Progenitor cell of endocrine pancreas (in vitro differentiated cells): ENCODE measurements at regions not wholly inside any gene's neighbourhood (a gene's known extent, or its start where the extent isn't known, plus 50 kb on each side); places are given as distances from the start of the nearest gene placed in this dataset.

Experiments
- DNase-seq: peaks from one replicate; pipeline ENCODE4 v3.0.0; 2021; ENCODE audit warnings: low spot score; ENCODE audit not compliant: unreplicated experiment
- H3K27ac Mint-ChIP-seq: 2 replicates; pipeline ENCODE4 v1.8.0; 2021; ENCODE audit warnings: mild to moderate bottlenecking, moderate library complexity, mixed read lengths
- H3K27me3 Mint-ChIP-seq: 2 replicates; pipeline ENCODE4 v1.8.0; 2021; ENCODE audit warnings: mixed read lengths
- H3K36me3 Mint-ChIP-seq: 2 replicates; pipeline ENCODE4 v1.8.0; 2022; ENCODE audit warnings: mixed read lengths; ENCODE audit not compliant: insufficient read depth
- H3K4me1 Mint-ChIP-seq: 2 replicates; pipeline ENCODE4 v1.8.0; 2021; ENCODE audit warnings: low read depth, mixed read lengths
- H3K4me3 Mint-ChIP-seq: 2 replicates; pipeline ENCODE4 v1.8.0; 2021; ENCODE audit warnings: low read depth, mild to moderate bottlenecking, moderate library complexity, mixed read lengths
- H3K9me3 Mint-ChIP-seq: 2 replicates; pipeline ENCODE4 v1.8.0; 2021; ENCODE audit warnings: low read depth, mixed read lengths
- TF ChIP-seq, protein P1 (sequence below): fragments of 200-600 bp; sonication (generic); IDR thresholded peaks from one replicate; pipeline ENCODE4 v1.5.0; 2021; ENCODE audit warnings: antibody characterized with exemption, mild to moderate bottlenecking; ENCODE audit not compliant: unreplicated experiment

DNA sequence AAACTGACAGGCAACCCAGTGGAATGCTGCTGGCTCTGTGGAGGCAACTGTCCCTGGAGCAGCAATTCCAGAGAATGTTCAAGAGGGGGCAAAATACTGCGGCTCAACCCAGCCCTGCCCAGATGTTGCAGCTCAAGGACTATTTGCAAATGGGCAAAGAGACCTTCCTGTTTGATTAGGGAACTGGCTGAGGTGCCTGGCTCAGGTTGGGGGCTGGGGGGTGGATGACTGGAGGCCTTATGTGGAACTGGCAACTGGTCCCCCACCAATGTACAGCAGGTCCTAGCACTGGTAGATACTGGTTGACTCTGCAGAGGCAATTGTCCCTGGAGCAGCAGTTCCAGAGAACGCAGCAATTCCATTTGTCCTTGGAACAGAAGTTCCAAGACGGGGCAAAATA, 302.5 kb downstream of the ZPLD1 start:
- H3K9me3 Mint-ChIP-seq, result no peaks in the 10 kb centered on the region
- TF ChIP-seq, protein P1, sequence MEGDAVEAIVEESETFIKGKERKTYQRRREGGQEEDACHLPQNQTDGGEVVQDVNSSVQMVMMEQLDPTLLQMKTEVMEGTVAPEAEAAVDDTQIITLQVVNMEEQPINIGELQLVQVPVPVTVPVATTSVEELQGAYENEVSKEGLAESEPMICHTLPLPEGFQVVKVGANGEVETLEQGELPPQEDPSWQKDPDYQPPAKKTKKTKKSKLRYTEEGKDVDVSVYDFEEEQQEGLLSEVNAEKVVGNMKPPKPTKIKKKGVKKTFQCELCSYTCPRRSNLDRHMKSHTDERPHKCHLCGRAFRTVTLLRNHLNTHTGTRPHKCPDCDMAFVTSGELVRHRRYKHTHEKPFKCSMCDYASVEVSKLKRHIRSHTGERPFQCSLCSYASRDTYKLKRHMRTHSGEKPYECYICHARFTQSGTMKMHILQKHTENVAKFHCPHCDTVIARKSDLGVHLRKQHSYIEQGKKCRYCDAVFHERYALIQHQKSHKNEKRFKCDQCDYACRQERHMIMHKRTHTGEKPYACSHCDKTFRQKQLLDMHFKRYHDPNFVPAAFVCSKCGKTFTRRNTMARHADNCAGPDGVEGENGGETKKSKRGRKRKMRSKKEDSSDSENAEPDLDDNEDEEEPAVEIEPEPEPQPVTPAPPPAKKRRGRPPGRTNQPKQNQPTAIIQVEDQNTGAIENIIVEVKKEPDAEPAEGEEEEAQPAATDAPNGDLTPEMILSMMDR, result no peak
- no peaks in the 10 kb centered on the region for H3K27me3 Mint-ChIP-seq
- H3K36me3 Mint-ChIP-seq, result no peaks in the 10 kb centered on the region
- no peak overlapping the region for H3K4me3 Mint-ChIP-seq
- H3K27ac Mint-ChIP-seq, result no peak overlapping the region
- H3K4me1 Mint-ChIP-seq, result no peaks in the 10 kb centered on the region
- DNase-seq, result no peak

DNA sequence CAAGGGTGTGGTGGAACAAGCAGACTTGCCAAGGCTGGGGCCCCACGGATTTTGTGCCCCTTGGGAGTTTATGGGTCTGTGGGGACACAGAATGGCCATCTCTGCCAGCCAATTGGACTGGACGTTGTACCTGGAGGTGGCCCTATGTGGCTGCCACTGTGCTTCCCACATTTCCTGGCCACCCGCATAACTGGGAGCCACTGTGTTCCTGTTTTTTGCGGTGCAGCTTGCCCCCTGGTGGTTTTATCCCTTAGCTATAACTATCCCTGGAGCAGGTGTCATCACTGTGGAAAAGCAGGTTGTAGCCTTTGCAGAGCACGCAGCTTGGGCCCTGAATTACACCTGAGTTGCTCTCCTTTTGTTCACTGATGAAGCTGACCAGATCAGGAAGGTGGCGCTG, 306.3 kb downstream of the ZPLD1 start:
- DNase-seq, result no peak
- H3K27me3 Mint-ChIP-seq, result no peaks in the 10 kb centered on the region
- no peak overlapping the region for H3K27ac Mint-ChIP-seq
- H3K36me3 Mint-ChIP-seq, result no peaks in the 10 kb centered on the region
- TF ChIP-seq, protein P1, result no peak
- no peak overlapping the region for H3K4me3 Mint-ChIP-seq
- no peaks in the 10 kb centered on the region for H3K9me3 Mint-ChIP-seq
- H3K4me1 Mint-ChIP-seq, result no peaks in the 10 kb centered on the region

DNA sequence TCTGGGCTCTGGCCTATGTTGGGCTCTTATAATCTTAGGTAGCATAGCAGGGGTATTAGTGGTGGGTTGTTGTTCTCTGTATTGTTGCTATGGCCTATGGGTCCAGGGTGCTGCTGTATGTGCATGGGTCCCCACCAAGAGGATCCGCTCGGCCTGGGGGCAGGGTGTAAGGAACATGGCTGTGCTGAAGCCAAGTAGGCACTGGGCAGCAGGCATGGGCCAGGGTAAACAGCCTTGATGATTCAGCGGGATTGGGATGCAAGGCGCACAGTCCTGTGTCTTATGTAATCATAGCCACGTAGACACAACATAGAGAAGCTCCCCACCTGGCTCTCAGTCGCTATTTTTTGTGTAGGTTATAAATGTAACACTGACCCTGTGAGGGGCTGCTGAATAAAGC, 306.9 kb downstream of the ZPLD1 start:
- DNase-seq, result no peak
- H3K9me3 Mint-ChIP-seq, result no peaks in the 10 kb centered on the region
- TF ChIP-seq, protein P1, result no peak
- no peaks in the 10 kb centered on the region for H3K27me3 Mint-ChIP-seq
- H3K36me3 Mint-ChIP-seq, result no peaks in the 10 kb centered on the region
- no peak overlapping the region for H3K27ac Mint-ChIP-seq
- H3K4me3 Mint-ChIP-seq, result no peak overlapping the region
- no peaks in the 10 kb centered on the region for H3K4me1 Mint-ChIP-seq

DNA sequence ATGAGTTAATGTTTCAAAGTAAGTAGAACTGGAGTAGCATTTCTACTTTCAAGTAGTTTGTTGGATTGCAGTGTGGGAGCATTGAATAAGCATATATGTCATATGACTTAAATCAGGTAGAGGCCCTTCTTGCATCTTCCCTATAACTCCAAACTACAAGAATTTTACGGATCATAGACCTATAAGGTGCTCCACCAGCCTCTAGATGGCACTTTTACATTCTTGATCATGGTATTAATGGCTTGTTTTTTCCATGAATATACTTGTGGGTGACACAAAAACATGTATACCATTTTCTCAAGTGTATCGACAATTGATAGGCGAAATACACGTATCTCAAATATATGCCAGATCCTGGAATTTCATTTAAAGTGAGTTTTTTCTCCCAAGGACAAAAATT, 311.1 kb downstream of the ZPLD1 start:
- Mint-ChIP-seq H3K4me3 (no peak overlapping the region), H3K4me1 (peaks cover 6% of the 10 kb centered on the region), H3K27me3 (no peaks in the 10 kb centered on the region), H3K36me3 (no peaks in the 10 kb centered on the region), H3K9me3 (no peaks in the 10 kb centered on the region), H3K27ac (no peak overlapping the region)
- TF ChIP-seq, protein P1, result no peak
- no peak for DNase-seq

DNA sequence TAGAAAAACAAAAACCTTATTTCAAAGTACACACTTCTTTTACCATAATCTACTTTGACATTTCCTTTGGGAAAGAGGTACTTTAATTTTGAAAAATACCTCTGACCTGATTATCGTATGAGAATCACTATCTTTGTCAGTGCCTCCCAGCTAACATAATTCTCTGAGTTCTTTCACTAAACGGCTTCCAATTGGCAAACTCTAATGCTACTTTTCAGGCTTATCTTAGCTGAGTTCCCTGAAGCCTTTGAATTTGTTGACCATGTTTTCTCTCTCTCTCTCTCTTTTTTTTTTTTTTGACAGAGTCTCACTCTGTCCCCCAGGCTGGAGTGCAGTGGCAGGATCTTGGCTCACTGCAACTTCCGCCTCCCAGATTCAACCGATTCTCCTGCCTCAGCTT, 312.8 kb downstream of the ZPLD1 start:
- no peak for DNase-seq
- H3K4me3 Mint-ChIP-seq, result no peak overlapping the region
- no peaks in the 10 kb centered on the region for H3K9me3 Mint-ChIP-seq
- no peaks in the 10 kb centered on the region for H3K36me3 Mint-ChIP-seq
- no peak overlapping the region for H3K27ac Mint-ChIP-seq
- H3K4me1 Mint-ChIP-seq, result peaks cover 6% of the 10 kb centered on the region
- H3K27me3 Mint-ChIP-seq, result no peaks in the 10 kb centered on the region
- TF ChIP-seq, protein P1, result no peak
